ENCODE measurements at regions not wholly inside any gene's neighbourhood (a gene's known extent, or its start where the extent isn't known, plus 50 kb on each side); places are given as distances from the start of the nearest gene placed in this dataset.

GRCh38 chr16:35198223-35199199 lies 1739.1 kb downstream of the TP53TG3F start:
- H3K4me1 ChIP-seq (ENCODE audit: control insufficient read depth, extremely low read depth, insufficient read depth, low read length): no peaks in the 10 kb centered on the region
- DNase-seq (ENCODE audit: low read depth, low spot score): no peak
- no peak overlapping the region for H3K9ac ChIP-seq (ENCODE audit: control insufficient read depth, extremely low read depth, insufficient read depth, low read length)
- no peaks in the 10 kb centered on the region for H3K27me3 ChIP-seq (ENCODE audit: control insufficient read depth, extremely low read depth, insufficient read depth, low read length)
- dilution Hi-C loops (cut with MboI; ENCODE audit: extremely low pct_ligation_motif_present, low sequenced_read_pairs): no loop called here
- FAIRE-seq: no peak
- H4K20me1 ChIP-seq (ENCODE audit: control insufficient read depth, extremely low read depth, insufficient read depth, low read length): no peaks in the 10 kb centered on the region
- H2AFZ ChIP-seq (ENCODE audit: control insufficient read depth, low read length): no peak overlapping the region
- no peak for TF ChIP-seq CTCF (optimal IDR thresholded peaks at IDR 0.05 in 1 of 3, IDR thresholded peaks at IDR 0.05 in 1 of 3, conservative IDR thresholded peaks at IDR 0.05 in 1 of 3; ENCODE audit: extremely low read depth in 1 of 3, insufficient read depth in 2 of 3, low read length in 3 of 3)
- no peak for TF ChIP-seq EZH2 (IDR thresholded peaks at IDR 0.05; ENCODE audit: low read length)
- H3K79me2 ChIP-seq (ENCODE audit: control insufficient read depth, insufficient read depth, low read length): no peaks in the 10 kb centered on the region
- H3K4me2 ChIP-seq (ENCODE audit: control insufficient read depth, extremely low read depth, insufficient read depth, low read depth, low read length): no peak overlapping the region
- H3K36me3 ChIP-seq (ENCODE audit: control insufficient read depth in 2 of 2, extremely low read depth in 1 of 2, insufficient read depth in 2 of 2, low read length in 2 of 2): no peaks in the 10 kb centered on the region
- H3K27ac ChIP-seq (ENCODE audit: control insufficient read depth, insufficient read depth, low read length): no peak overlapping the region
- no peaks in the 10 kb centered on the region for H3K9me3 ChIP-seq (ENCODE audit: control insufficient read depth, low read depth, low read length)
- H3K4me3 ChIP-seq (ENCODE audit: control insufficient read depth in 2 of 3, extremely low read depth in 1 of 3, insufficient read depth in 2 of 3, low read depth in 1 of 3, low read length in 3 of 3): no peak overlapping the region
- H3K9me1 ChIP-seq (ENCODE audit: control insufficient read depth, extremely low read depth, insufficient read depth, low read length): no peaks in the 10 kb centered on the region

GRCh38 chr16:35200662-35201061 lies 1741.2 kb downstream of the TP53TG3F start:
- no peak for TF ChIP-seq EZH2 (IDR thresholded peaks at IDR 0.05; ENCODE audit: low read length)
- no peak for TF ChIP-seq CTCF (optimal IDR thresholded peaks at IDR 0.05 in 1 of 3, IDR thresholded peaks at IDR 0.05 in 1 of 3, conservative IDR thresholded peaks at IDR 0.05 in 1 of 3; ENCODE audit: extremely low read depth in 1 of 3, insufficient read depth in 2 of 3, low read length in 3 of 3)
- H3K9me1 ChIP-seq (ENCODE audit: control insufficient read depth, extremely low read depth, insufficient read depth, low read length): no peaks in the 10 kb centered on the region
- DNase-seq (ENCODE audit: low read depth, low spot score) (no peak), FAIRE-seq (no peak)
- no peak overlapping the region for H2AFZ ChIP-seq (ENCODE audit: control insufficient read depth, low read length)
- H3K4me3 ChIP-seq (ENCODE audit: control insufficient read depth in 2 of 3, extremely low read depth in 1 of 3, insufficient read depth in 2 of 3, low read depth in 1 of 3, low read length in 3 of 3): no peak overlapping the region
- H3K79me2 ChIP-seq (ENCODE audit: control insufficient read depth, insufficient read depth, low read length): no peaks in the 10 kb centered on the region
- dilution Hi-C loops (cut with MboI; ENCODE audit: extremely low pct_ligation_motif_present, low sequenced_read_pairs): no loop called here
- H3K4me2 ChIP-seq (ENCODE audit: control insufficient read depth, extremely low read depth, insufficient read depth, low read depth, low read length): no peak overlapping the region
- no peaks in the 10 kb centered on the region for H3K4me1 ChIP-seq (ENCODE audit: control insufficient read depth, extremely low read depth, insufficient read depth, low read length)
- H3K27me3 ChIP-seq (ENCODE audit: control insufficient read depth, extremely low read depth, insufficient read depth, low read length): no peaks in the 10 kb centered on the region
- H3K9me3 ChIP-seq (ENCODE audit: control insufficient read depth, low read depth, low read length): no peaks in the 10 kb centered on the region
- H4K20me1 ChIP-seq (ENCODE audit: control insufficient read depth, extremely low read depth, insufficient read depth, low read length): no peaks in the 10 kb centered on the region
- no peaks in the 10 kb centered on the region for H3K36me3 ChIP-seq (ENCODE audit: control insufficient read depth in 2 of 2, extremely low read depth in 1 of 2, insufficient read depth in 2 of 2, low read length in 2 of 2)
- H3K27ac ChIP-seq (ENCODE audit: control insufficient read depth, insufficient read depth, low read length): no peak overlapping the region
- H3K9ac ChIP-seq (ENCODE audit: control insufficient read depth, extremely low read depth, insufficient read depth, low read length): no peak overlapping the region

All from keratinocyte (primary cell).